Subcutaneous abdominal adipose tissue (tissue), 5 donors: ENCODE measurements at regions not wholly inside any gene's neighbourhood (a gene's known extent, or its start where the extent isn't known, plus 50 kb on each side); places are given as distances from the start of the nearest gene placed in this dataset.

Experiments
- H3K27ac ChIP-seq: one replicate; pipeline ENCODE4 v1.7.0; 2013; ENCODE audit warnings: low read depth, mild to moderate bottlenecking, inconsistent platforms, low read length, moderate library complexity
- H3K27me3 ChIP-seq, 5 donors: one replicate each; pipeline ENCODE4 v1.7.0; 2013; ENCODE audit warnings: low read length in 5 of 5, inconsistent platforms in 1 of 5; ENCODE audit not compliant: control insufficient read depth in 5 of 5, insufficient read depth in 4 of 5
- H3K36me3 ChIP-seq, 5 donors: one replicate each; pipeline ENCODE4 v1.7.0; 2013; ENCODE audit warnings: low read length in 5 of 5; ENCODE audit not compliant: control insufficient read depth in 5 of 5, insufficient read depth in 5 of 5
- H3K4me1 ChIP-seq, 5 donors: one replicate each; pipeline ENCODE4 v1.7.0; 2013; ENCODE audit warnings: low read length in 5 of 5, mild to moderate bottlenecking in 3 of 5, moderate library complexity in 1 of 5; ENCODE audit not compliant: control insufficient read depth in 5 of 5, insufficient read depth in 5 of 5
- H3K4me3 ChIP-seq, 5 donors: one replicate each; pipeline ENCODE4 v1.7.0; 2013; ENCODE audit warnings: low read length in 5 of 5, low read depth in 1 of 5
- H3K9ac ChIP-seq, 5 donors: one replicate each; pipeline ENCODE4 v1.7.0; 2013; ENCODE audit warnings: low read length in 5 of 5, mild to moderate bottlenecking in 4 of 5, moderate library complexity in 3 of 5
- H3K9me3 ChIP-seq, 5 donors: one replicate each; pipeline ENCODE4 v1.7.0; 2013; ENCODE audit warnings: low read length in 5 of 5; ENCODE audit not compliant: control insufficient read depth in 5 of 5
- donor health status: healthy.
- donor health status: healthy.
- donor health status: healthy.
- donor health status: healthy.
- donor health status: healthy.

DNA sequence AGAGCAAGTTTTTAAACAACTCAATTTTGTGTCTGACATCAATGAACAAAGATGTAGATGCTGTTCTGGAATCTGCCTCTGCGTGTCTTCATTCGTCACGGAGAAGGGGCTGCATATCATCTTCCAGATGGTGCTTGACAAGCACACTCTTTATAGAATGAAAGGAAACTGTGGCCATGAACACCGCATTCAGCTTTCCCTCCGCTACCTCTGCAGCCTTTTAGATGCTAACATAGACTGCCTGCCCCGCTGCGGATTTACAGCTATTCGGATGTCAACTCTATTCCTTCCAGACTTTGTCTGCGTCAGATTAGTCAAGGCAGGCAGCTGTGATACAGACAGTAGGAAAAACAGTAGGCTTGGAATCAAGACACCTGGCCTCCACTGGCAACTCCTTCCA, 232.9 kb downstream of the TJP1 start:
- Histone ChIP-seq H3K4me3 (no peak overlapping the region), H3K9ac (no peak overlapping the region), H3K36me3 (no peaks in the 10 kb centered on the region), H3K9me3 (peaks cover 0 to 2% (median 0%) of the 10 kb centered on the region in 5 donors), H3K27me3 (peaks cover 0 to 4% (median 0%) of the 10 kb centered on the region in 5 donors), H3K27ac (no peak overlapping the region), H3K4me1 (no peaks in the 10 kb centered on the region)

DNA sequence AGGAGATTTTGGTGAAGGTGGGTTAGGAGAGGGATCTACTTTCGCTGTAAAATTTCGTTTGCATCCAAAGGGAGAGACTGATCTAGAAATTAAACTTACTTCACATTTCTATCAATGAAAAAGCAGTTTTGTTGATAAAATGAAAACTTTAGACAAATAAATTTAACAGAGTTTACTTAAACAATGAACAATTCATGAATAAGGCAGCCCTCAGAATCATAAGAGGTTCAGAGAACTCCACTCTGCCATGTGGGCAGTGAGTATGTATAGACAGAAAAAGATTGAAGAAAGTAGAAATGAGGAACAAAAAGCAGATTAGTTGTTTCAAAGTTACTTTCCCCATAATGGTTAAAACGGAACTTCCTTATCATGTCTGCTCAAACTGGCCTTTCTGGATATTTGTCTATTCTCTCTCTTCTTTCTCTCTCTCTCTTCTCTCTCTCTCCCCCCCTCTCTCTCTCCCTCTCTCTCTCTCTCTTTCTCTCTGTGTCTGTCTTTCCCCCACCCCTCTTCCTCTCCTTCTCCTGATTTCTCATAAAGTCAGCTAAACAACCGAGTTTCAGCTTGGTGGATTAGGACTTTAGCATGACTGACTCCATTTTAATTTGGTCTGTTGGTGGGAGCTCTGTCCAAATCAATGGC, 248.9 kb downstream of the TJP1 start:
- H3K36me3 ChIP-seq = no peaks in the 10 kb centered on the region
- peaks cover 18 to 38% (median 24%) of the 10 kb centered on the region in 5 donors for H3K27me3 ChIP-seq
- H3K27ac ChIP-seq = no peak overlapping the region
- H3K4me3 ChIP-seq = no peak overlapping the region
- no peak overlapping the region for H3K9ac ChIP-seq
- peaks cover 0 to 2% (median 0%) of the 10 kb centered on the region in 5 donors for H3K9me3 ChIP-seq
- H3K4me1 ChIP-seq = peaks cover 0 to 25% (median 8%) of the 10 kb centered on the region in 5 donors

- Histone ChIP-seq H3K4me1 (peaks cover 0 to 25% (median 8%) of the 10 kb centered on the region in 5 donors), H3K27me3 (peaks cover 25 to 52% (median 35%) of the 10 kb centered on the region in 5 donors), H3K9me3 (no peaks in the 10 kb centered on the region), H3K9ac (no peak overlapping the region), H3K4me3 (peak overlapping the region in 2 of 5 donors; percentile 27 to 50), H3K27ac (no peak overlapping the region), H3K36me3 (no peaks in the 10 kb centered on the region)
Measured at GRCh38 chr15:29571792-29572431, 250.4 kb downstream of the TJP1 start.

DNA sequence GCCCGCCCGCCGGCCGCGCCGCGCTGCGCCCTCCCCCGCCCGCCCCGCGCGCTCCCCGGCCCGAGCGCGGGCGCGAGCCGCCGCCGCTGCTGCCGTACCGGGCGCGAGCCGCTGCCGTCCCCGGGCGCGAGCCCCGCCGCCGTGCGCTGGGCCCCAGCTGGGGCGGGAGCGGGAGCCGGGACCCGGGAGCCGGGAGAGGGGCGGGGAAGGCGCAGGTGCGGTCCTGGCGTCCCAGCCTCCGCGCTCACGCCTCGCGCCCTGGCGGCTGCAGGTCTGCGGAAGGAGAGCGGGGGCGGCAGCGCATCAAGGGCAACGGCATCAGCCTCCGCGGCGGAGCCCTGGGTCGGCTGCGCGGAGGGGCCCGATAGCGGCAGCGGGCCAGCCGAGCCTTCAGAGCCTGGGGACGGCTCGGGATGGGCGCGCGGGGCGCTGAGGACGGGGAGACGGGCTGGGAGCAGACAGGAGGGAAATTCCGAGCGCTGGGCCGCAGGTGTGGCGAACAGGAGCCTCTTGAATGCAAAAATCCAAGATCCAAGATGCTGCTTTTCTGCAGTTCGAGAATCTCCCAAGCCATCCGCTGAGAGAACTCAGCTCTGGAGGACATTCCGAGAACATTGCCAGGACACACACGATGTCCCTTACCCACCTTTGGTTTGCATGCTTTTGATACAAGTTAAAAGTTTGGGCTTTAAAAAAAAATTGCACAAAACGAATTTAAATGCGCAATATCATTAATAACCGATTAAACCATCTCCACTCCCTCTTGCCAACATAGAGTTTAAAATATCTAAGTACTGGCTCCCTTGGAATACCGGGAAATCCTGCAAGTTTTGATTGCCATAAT, 251.1 kb downstream of the TJP1 start:
- peaks cover 26 to 53% (median 36%) of the 10 kb centered on the region in 5 donors for H3K27me3 ChIP-seq
- peak overlapping the region in 4 of 5 donors; percentile 27 to 63 (median 53) for H3K4me3 ChIP-seq
- H3K36me3 ChIP-seq = no peaks in the 10 kb centered on the region
- no peak overlapping the region for H3K9ac ChIP-seq
- H3K4me1 ChIP-seq = peaks cover 0 to 25% (median 8%) of the 10 kb centered on the region in 5 donors
- H3K27ac ChIP-seq = no peak overlapping the region
- no peaks in the 10 kb centered on the region for H3K9me3 ChIP-seq

- peak overlapping the region in 3 of 5 donors; percentile 51 to 57 (median 53) for H3K4me3 ChIP-seq
- H3K4me1 ChIP-seq = peaks cover 0 to 25% (median 8%) of the 10 kb centered on the region in 5 donors
- no peaks in the 10 kb centered on the region for H3K9me3 ChIP-seq
- H3K9ac ChIP-seq = no peak overlapping the region
- H3K36me3 ChIP-seq = no peaks in the 10 kb centered on the region
- H3K27me3 ChIP-seq = peaks cover 26 to 53% (median 36%) of the 10 kb centered on the region in 5 donors
- no peak overlapping the region for H3K27ac ChIP-seq
Measured at GRCh38 chr15:29570121-29570947, 251.9 kb downstream of the TJP1 start.

GRCh38 chr15:29569533-29570092, 252.7 kb downstream of the TJP1 start:
- H3K36me3 ChIP-seq = no peaks in the 10 kb centered on the region
- H3K9ac ChIP-seq = no peak overlapping the region
- H3K4me3 ChIP-seq = no peak overlapping the region
- no peak overlapping the region for H3K27ac ChIP-seq
- peaks cover 26 to 52% (median 36%) of the 10 kb centered on the region in 5 donors for H3K27me3 ChIP-seq
- peaks cover 0 to 25% (median 8%) of the 10 kb centered on the region in 5 donors for H3K4me1 ChIP-seq
- H3K9me3 ChIP-seq = no peaks in the 10 kb centered on the region

DNA sequence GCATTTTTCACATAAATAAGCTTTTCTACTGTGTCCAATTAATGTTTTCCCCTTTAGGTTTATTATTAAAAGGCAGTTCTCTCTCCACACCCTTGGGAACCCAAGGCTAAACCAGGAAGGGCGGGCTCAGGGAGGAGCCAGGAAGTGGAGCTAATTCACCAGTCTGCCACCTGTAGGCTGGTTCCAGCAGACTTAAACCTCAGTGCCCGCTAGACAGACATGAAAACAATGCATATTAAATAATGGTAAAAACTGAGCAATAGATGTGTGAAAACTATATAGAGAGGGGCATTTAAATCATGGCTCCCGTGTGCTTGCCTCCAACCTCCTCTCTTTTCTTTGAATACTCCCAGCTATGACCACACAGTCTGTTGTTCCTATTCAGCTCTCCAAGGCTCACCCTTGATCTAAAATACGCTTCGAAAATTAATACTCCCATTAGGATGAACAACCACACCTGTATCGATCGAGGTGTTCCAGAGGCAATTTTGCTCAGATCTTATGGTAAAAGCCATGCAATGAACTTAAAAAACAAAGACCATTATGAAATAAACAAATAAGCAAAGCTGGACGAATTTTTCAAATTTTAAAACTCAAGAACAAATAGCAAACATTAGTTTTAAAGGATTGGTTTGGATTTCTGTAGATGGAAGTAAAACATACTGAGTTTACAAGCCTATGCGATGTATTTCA, 253.3 kb downstream of the TJP1 start:
- Histone ChIP-seq H3K27ac (no peak overlapping the region), H3K27me3 (peaks cover 26 to 49% (median 35%) of the 10 kb centered on the region in 5 donors), H3K4me3 (no peak overlapping the region), H3K9ac (no peak overlapping the region), H3K36me3 (no peaks in the 10 kb centered on the region), H3K9me3 (no peaks in the 10 kb centered on the region), H3K4me1 (peaks cover 0 to 25% (median 8%) of the 10 kb centered on the region in 5 donors)

DNA sequence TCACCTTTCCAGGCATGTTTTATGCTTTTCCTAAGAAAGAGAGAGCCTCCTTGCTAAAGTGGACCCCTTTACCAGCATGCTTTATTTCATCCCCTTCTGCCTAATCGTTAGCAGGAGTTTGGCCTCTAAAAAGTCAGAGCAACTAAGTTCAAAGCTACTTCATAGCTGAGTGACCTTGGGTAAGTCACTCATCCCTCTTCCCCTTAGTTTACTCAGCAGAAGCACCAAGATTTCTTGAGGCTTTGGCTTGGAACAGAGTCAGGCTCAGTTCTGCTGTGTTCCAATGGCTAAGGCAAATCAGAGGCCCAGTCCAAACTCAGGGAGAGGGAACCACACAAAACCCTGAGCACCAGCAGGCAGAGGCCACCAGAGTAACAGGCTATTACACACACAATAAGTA, 254.9 kb downstream of the TJP1 start:
- Histone ChIP-seq H3K4me3 (no peak overlapping the region), H3K27ac (no peak overlapping the region)

GRCh38 chr15:29566914-29567313, 255.4 kb downstream of the TJP1 start:
- no peak overlapping the region for H3K9ac ChIP-seq
- H3K27ac ChIP-seq = no peak overlapping the region
- no peak overlapping the region for H3K4me3 ChIP-seq
- peaks cover 0 to 5% (median 0%) of the 10 kb centered on the region in 5 donors for H3K9me3 ChIP-seq
- H3K27me3 ChIP-seq = peaks cover 21 to 39% (median 28%) of the 10 kb centered on the region in 5 donors
- H3K36me3 ChIP-seq = no peaks in the 10 kb centered on the region
- H3K4me1 ChIP-seq = peaks cover 0 to 19% (median 8%) of the 10 kb centered on the region in 5 donors

More for the DNA sequence above, 254.9 kb downstream of the TJP1 start:
- Histone ChIP-seq H3K9ac (no peak overlapping the region), H3K36me3 (no peaks in the 10 kb centered on the region), H3K27me3 (peaks cover 21 to 43% (median 32%) of the 10 kb centered on the region in 5 donors), H3K4me1 (peaks cover 0 to 24% (median 8%) of the 10 kb centered on the region in 5 donors), H3K9me3 (peaks cover 0 to 5% (median 0%) of the 10 kb centered on the region in 5 donors)
